ENCODE measurements at regions not wholly inside any gene's neighbourhood (a gene's known extent, or its start where the extent isn't known, plus 50 kb on each side); places are given as distances from the start of the nearest gene placed in this dataset.
"Not testable (repeated sequence)": the region's sequence is repeated elsewhere in the genome, so short reads cannot be mapped to it uniquely, and the experiment has no call there.

- Mint-ChIP-seq H3K4me1 (peaks cover 7% of the 10 kb centered on the region), H3K9me3 (no peaks in the 10 kb centered on the region), H3K4me3 (no peak overlapping the region), H3K27ac (no peak overlapping the region), H3K27me3 (ENCODE audit: low read depth) (no peaks in the 10 kb centered on the region), H3K36me3 (ENCODE audit: low read depth) (no peaks in the 10 kb centered on the region)
- peak in 1 of 3 experiments; percentile 11 for TF ChIP-seq CTCF (IDR thresholded peaks at IDR 0.05; ENCODE audit: unreplicated experiment in 3 of 3)
Observed at GRCh38 chr20:12838261-12838866, 170.4 kb upstream of the SPTLC3 start.

GRCh38 chr20:12847872-12848271, 160.9 kb upstream of the SPTLC3 start:
- peaks cover 5% of the 10 kb centered on the region for H3K27me3 Mint-ChIP-seq (ENCODE audit: low read depth)
- TF ChIP-seq CTCF (IDR thresholded peaks at IDR 0.05; ENCODE audit: unreplicated experiment in 3 of 3), result no peak
- no peaks in the 10 kb centered on the region for H3K9me3 Mint-ChIP-seq
- no peaks in the 10 kb centered on the region for H3K36me3 Mint-ChIP-seq (ENCODE audit: low read depth)
- no peak overlapping the region for H3K27ac Mint-ChIP-seq
- H3K4me3 Mint-ChIP-seq, result no peak overlapping the region
- H3K4me1 Mint-ChIP-seq, result no peaks in the 10 kb centered on the region

- Mint-ChIP-seq H3K9me3 (peaks cover 4% of the 10 kb centered on the region), H3K27ac (no peak overlapping the region), H3K36me3 (ENCODE audit: low read depth) (no peaks in the 10 kb centered on the region), H3K4me1 (no peaks in the 10 kb centered on the region), H3K4me3 (no peak overlapping the region), H3K27me3 (ENCODE audit: low read depth) (peaks cover 5% of the 10 kb centered on the region)
- TF ChIP-seq CTCF (IDR thresholded peaks at IDR 0.05; ENCODE audit: unreplicated experiment in 3 of 3), result no peak
Observed at GRCh38 chr20:12849225-12849910, 159.4 kb upstream of the SPTLC3 start.

GRCh38 chr20:12857643-12858042, 151.1 kb upstream of the SPTLC3 start:
- H3K27ac Mint-ChIP-seq; H3K9me3 Mint-ChIP-seq; H3K36me3 Mint-ChIP-seq (ENCODE audit: low read depth); H3K4me1 Mint-ChIP-seq; H3K27me3 Mint-ChIP-seq (ENCODE audit: low read depth); H3K4me3 Mint-ChIP-seq: not testable (repeated sequence)

- no peaks in the 10 kb centered on the region for H3K27me3 Mint-ChIP-seq (ENCODE audit: low read depth)
- peaks cover 6% of the 10 kb centered on the region for H3K9me3 Mint-ChIP-seq
- no peaks in the 10 kb centered on the region for H3K4me1 Mint-ChIP-seq
- H3K4me3 Mint-ChIP-seq, result no peak overlapping the region
- no peaks in the 10 kb centered on the region for H3K36me3 Mint-ChIP-seq (ENCODE audit: low read depth)
- no peak for TF ChIP-seq CTCF (IDR thresholded peaks at IDR 0.05; ENCODE audit: unreplicated experiment in 3 of 3)
- H3K27ac Mint-ChIP-seq, result no peak overlapping the region
Observed at GRCh38 chr20:12860619-12861247, 148.0 kb upstream of the SPTLC3 start.

GRCh38 chr20:12869669-12870068, 139.1 kb upstream of the SPTLC3 start:
- no peaks in the 10 kb centered on the region for H3K4me1 Mint-ChIP-seq
- no peaks in the 10 kb centered on the region for H3K36me3 Mint-ChIP-seq (ENCODE audit: low read depth)
- H3K4me3 Mint-ChIP-seq, result no peak overlapping the region
- no peaks in the 10 kb centered on the region for H3K27me3 Mint-ChIP-seq (ENCODE audit: low read depth)
- no peak for TF ChIP-seq CTCF (IDR thresholded peaks at IDR 0.05; ENCODE audit: unreplicated experiment in 3 of 3)
- no peak overlapping the region for H3K27ac Mint-ChIP-seq
- H3K9me3 Mint-ChIP-seq, result no peaks in the 10 kb centered on the region

All from nephron (organoid).